Keratinocyte (primary cell): ENCODE measurements at regions not wholly inside any gene's neighbourhood (a gene's known extent, or its start where the extent isn't known, plus 50 kb on each side); places are given as distances from the start of the nearest gene placed in this dataset.

ENCODE experiments used
- DNase-seq: peaks from one replicate; pipeline ENCODE4 v3.0.0-alpha.2; 2011; ENCODE audit warnings: low read depth, missing footprints, low spot score
- FAIRE-seq: peaks from 2 replicates; lab custom pipeline; 2011; peaks lifted over from hg19 to GRCh38; lab: Jason Lieb, UNC
- H2AFZ ChIP-seq: 2 replicates; pipeline ENCODE4 v1.6.0; 2012; ENCODE audit warnings: low read length, control low read depth, inconsistent platforms; ENCODE audit not compliant: control insufficient read depth
- H3K27ac ChIP-seq: 2 replicates; pipeline ENCODE4 v1.5.1; 2011; ENCODE audit warnings: low read length; ENCODE audit not compliant: control insufficient read depth, insufficient read depth
- H3K27me3 ChIP-seq: 3 replicates; pipeline ENCODE4 v1.6.0; 2011; ENCODE audit warnings: low read length; ENCODE audit not compliant: control insufficient read depth, insufficient read depth; ENCODE audit errors: extremely low read depth
- H3K36me3 ChIP-seq, 2 experiments: 2 replicates in 1 of 2; 3 replicates in 1 of 2; pipeline ENCODE4 v1.5.1; 2011; ENCODE audit warnings: low read length in 2 of 2, mild to moderate bottlenecking in 1 of 2; ENCODE audit not compliant: control insufficient read depth in 2 of 2, insufficient read depth in 2 of 2; ENCODE audit errors: extremely low read depth in 1 of 2
- H3K4me1 ChIP-seq: 3 replicates; pipeline ENCODE4 v1.5.1; 2011; ENCODE audit warnings: low read length; ENCODE audit not compliant: control insufficient read depth, insufficient read depth; ENCODE audit errors: extremely low read depth
- H3K4me2 ChIP-seq: 3 replicates; pipeline ENCODE4 v1.6.0; 2011; ENCODE audit warnings: low read depth, low read length; ENCODE audit not compliant: control insufficient read depth, insufficient read depth; ENCODE audit errors: extremely low read depth
- H3K4me3 ChIP-seq, 3 experiments: fragments of 200-600 bp in 1 of 3; sonication (generic) in 1 of 3; 2 replicates in 2 of 3; 3 replicates in 1 of 3; pipeline ENCODE4 v1.5.1; 2011 to 2016; ENCODE audit warnings: low read length in 3 of 3, mild to moderate bottlenecking in 3 of 3, control low read depth in 2 of 3, inconsistent platforms in 1 of 3, low read depth in 1 of 3, mixed read lengths in 1 of 3, mixed run types in 1 of 3, moderate library complexity in 1 of 3; ENCODE audit not compliant: control insufficient read depth in 2 of 3, insufficient read depth in 2 of 3; ENCODE audit errors: extremely low read depth in 1 of 3
- H3K79me2 ChIP-seq: 2 replicates; pipeline ENCODE4 v1.6.0; 2012; ENCODE audit warnings: low read length; ENCODE audit not compliant: control insufficient read depth, insufficient read depth
- H3K9ac ChIP-seq: 3 replicates; pipeline ENCODE4 v1.6.0; 2011; ENCODE audit warnings: low read length; ENCODE audit not compliant: control insufficient read depth, insufficient read depth; ENCODE audit errors: extremely low read depth
- H3K9me1 ChIP-seq: 3 replicates; pipeline ENCODE4 v1.6.0; 2011; ENCODE audit warnings: low read length; ENCODE audit not compliant: control insufficient read depth, insufficient read depth; ENCODE audit errors: extremely low read depth
- H3K9me3 ChIP-seq: 2 replicates; pipeline ENCODE4 v1.5.1; 2012; ENCODE audit warnings: low read depth, low read length; ENCODE audit not compliant: control insufficient read depth
- H4K20me1 ChIP-seq: 3 replicates; pipeline ENCODE4 v1.6.0; 2011; ENCODE audit warnings: low read length; ENCODE audit not compliant: control insufficient read depth, insufficient read depth; ENCODE audit errors: extremely low read depth
- EZH2 ChIP-seq: IDR thresholded peaks from one replicate; pipeline ENCODE4 v1.6.1; 2012; ENCODE audit warnings: inconsistent platforms, mild to moderate bottlenecking, low read length, moderate library complexity
- dilution Hi-C: fragments of 300-500 bp; cut with MboI; formaldehyde crosslinking; loops from one replicate; pipeline ENCODE4 v1.7.0; 2020; ENCODE audit warnings: low sequenced_read_pairs; ENCODE audit not compliant: extremely low pct_ligation_motif_present
- TF ChIP-seq, protein P1 (sequence below), 3 experiments: IDR thresholded peaks in 1 of 3; conservative IDR thresholded peaks in 1 of 3; optimal IDR thresholded peaks in 1 of 3; 2 replicates in 2 of 3; 3 replicates in 1 of 3; pipeline versions ENCODE3 to v1.5.1; 2011; ENCODE audit warnings: low read length in 3 of 3, mild to moderate bottlenecking in 3 of 3, moderate library complexity in 2 of 3, control low read depth in 1 of 3, inconsistent platforms in 1 of 3; ENCODE audit not compliant: insufficient read depth in 2 of 3; ENCODE audit errors: extremely low read depth in 1 of 3

DNA sequence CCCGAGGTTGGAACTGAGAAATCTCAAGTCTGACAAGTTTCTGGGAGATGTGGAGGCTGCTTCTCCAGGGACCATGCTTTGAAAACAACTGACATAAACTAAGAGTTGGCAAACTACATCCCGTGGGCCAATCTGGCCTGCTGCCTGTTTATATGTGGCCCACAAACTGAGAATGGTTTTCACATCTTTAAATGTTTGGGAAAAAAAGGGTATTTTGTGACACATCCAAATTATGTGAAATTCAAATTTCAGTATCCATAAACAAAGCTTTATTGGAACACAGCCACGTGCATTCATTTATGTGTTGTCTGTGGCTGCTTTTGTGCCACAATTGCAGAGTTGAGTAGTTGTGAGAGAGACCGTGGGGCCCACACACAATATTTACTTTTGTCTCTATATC lies 163.8 kb upstream of the PIRT start:
- no peaks in the 10 kb centered on the region for H3K36me3 ChIP-seq
- DNase-seq, result no peak
- H3K27ac ChIP-seq, result no peak overlapping the region
- H3K9ac ChIP-seq, result no peak overlapping the region
- no peak overlapping the region for H3K4me3 ChIP-seq
- no peaks in the 10 kb centered on the region for H4K20me1 ChIP-seq
- H3K9me3 ChIP-seq, result no peaks in the 10 kb centered on the region
- H3K4me1 ChIP-seq, result no peaks in the 10 kb centered on the region
- TF ChIP-seq EZH2, result no peak
- TF ChIP-seq, protein P1, sequence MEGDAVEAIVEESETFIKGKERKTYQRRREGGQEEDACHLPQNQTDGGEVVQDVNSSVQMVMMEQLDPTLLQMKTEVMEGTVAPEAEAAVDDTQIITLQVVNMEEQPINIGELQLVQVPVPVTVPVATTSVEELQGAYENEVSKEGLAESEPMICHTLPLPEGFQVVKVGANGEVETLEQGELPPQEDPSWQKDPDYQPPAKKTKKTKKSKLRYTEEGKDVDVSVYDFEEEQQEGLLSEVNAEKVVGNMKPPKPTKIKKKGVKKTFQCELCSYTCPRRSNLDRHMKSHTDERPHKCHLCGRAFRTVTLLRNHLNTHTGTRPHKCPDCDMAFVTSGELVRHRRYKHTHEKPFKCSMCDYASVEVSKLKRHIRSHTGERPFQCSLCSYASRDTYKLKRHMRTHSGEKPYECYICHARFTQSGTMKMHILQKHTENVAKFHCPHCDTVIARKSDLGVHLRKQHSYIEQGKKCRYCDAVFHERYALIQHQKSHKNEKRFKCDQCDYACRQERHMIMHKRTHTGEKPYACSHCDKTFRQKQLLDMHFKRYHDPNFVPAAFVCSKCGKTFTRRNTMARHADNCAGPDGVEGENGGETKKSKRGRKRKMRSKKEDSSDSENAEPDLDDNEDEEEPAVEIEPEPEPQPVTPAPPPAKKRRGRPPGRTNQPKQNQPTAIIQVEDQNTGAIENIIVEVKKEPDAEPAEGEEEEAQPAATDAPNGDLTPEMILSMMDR (optimal IDR thresholded peaks at IDR 0.05 in 1 of 3, IDR thresholded peaks at IDR 0.05 in 1 of 3, conservative IDR thresholded peaks at IDR 0.05 in 1 of 3; ENCODE audit: extremely low read depth in 1 of 3, insufficient read depth in 2 of 3, low read length in 3 of 3), result no peak
- dilution Hi-C loops, result no loop called here
- no peak overlapping the region for H3K4me2 ChIP-seq
- FAIRE-seq, result no peak
- no peaks in the 10 kb centered on the region for H3K79me2 ChIP-seq
- H3K9me1 ChIP-seq, result no peaks in the 10 kb centered on the region
- H2AFZ ChIP-seq, result no peak overlapping the region
- no peaks in the 10 kb centered on the region for H3K27me3 ChIP-seq

DNA sequence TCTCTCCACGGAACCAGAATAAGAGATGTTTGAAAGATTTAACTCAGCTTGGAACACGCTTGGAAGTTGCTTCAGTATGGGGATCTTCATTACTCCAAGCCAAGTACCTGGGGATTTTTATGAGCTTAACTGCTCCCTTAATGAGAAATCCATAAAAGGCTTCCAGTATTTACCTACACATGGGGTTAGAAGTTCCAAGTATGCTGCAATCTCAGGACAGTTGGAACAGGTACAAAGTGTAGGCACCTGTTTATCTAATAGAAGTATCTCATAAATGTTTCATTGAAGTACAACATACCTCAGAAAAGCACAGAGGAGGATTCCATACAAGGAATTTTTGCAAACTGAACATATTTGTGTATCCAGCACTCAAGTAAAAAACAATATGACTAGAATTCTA lies 161.6 kb upstream of the PIRT start:
- Histone ChIP-seq H3K79me2 (no peaks in the 10 kb centered on the region), H3K4me1 (no peaks in the 10 kb centered on the region), H3K9ac (no peak overlapping the region), H3K9me3 (no peaks in the 10 kb centered on the region), H2AFZ (no peak overlapping the region), H3K27me3 (no peaks in the 10 kb centered on the region), H4K20me1 (no peaks in the 10 kb centered on the region), H3K4me2 (no peak overlapping the region), H3K27ac (no peak overlapping the region), H3K9me1 (no peaks in the 10 kb centered on the region), H3K4me3 (no peak overlapping the region), H3K36me3 (no peaks in the 10 kb centered on the region)
- DNase-seq (no peak), FAIRE-seq (no peak)
- dilution Hi-C loops, result no loop called here
- TF ChIP-seq, protein P1 (optimal IDR thresholded peaks at IDR 0.05 in 1 of 3, IDR thresholded peaks at IDR 0.05 in 1 of 3, conservative IDR thresholded peaks at IDR 0.05 in 1 of 3; ENCODE audit: extremely low read depth in 1 of 3, insufficient read depth in 2 of 3, low read length in 3 of 3), result no peak
- TF ChIP-seq EZH2, result no peak
